HG02759 (cell line): ENCODE measurements at regions not wholly inside any gene's neighbourhood (a gene's known extent, or its start where the extent isn't known, plus 50 kb on each side); places are given as distances from the start of the nearest gene placed in this dataset.
A peak's percentile ranks its signal among the peaks of the same experiment; 100 is the strongest.

Experiments used
- ATAC-seq: cut with Tn5 transposase; IDR thresholded peaks from one replicate; pipeline ENCODE4 v1.9.1; 2021; ENCODE audit warnings: mild to moderate bottlenecking, moderate library complexity; ENCODE audit not compliant: unreplicated experiment

GRCh38 chr3:118406562-118406961, 628.1 kb downstream of the IGSF11 start:
- ATAC-seq, result no peak

DNA sequence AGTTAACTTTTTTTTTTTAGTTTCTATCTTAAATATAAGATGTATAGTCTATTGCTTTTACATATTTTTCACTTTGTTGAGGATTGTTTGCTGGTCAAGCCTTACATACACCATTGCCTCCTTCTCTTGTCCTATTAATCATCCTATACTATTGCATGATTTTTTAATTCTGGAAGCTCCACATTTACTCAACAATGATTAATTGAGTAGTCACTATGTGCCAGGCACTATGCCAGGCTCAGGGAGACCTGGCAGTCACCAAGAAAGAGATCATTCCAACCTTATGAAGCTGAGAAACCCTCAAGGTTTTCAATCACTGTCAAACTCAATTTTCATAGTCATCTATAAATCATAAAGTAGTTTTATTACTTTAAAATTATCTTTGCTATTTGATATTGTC, 626.2 kb downstream of the IGSF11 start:
- no peak for ATAC-seq

DNA sequence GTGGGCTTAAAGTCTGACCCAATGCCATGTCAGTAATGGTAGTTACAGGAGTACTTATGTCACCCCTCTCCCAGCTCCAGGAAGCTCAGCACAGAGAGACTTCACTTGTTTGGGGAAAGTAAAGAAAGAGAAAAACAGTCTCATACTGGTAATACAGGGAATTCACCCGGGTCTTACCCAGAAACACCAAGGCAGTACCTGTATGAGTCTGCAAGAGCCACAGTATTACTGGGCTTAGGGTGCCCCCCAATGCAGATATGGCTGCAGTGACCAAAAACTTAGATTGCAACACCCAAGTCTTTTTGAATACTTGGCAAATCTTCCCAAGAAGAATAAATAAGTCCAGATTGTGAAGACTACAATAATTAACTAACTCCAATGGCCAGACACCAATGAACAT, 622.1 kb downstream of the IGSF11 start:
- ATAC-seq, result peak; percentile 97

DNA sequence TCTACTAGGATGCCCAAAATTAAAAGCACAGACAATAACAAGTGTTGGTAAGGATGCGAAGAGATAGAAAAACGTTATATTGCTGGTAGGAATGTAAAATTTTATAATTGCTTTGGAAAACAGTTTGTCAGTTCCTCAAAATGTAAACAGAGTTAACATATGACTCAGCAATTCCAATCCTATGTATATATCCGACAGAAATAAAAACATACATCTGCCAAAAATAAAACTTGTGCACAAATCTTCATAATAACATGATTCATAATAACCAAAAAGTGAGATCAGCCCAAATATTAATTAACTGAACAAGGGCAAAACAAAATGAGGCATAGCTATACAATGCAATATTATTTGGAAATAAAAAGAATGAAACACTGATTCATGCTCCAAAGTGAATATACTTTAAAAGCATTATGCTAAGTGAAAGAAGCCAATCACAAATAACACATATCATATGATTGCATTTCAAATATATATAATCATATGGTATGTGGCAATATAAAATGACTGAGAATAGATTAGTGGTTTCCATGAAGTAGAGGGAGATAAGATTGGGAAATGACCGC, 609.3 kb downstream of the IGSF11 start:
- ATAC-seq, result no peak

GRCh38 chr3:118433825-118434224, 600.8 kb downstream of the IGSF11 start:
- no peak for ATAC-seq

GRCh38 chr3:118435851-118436350, 598.7 kb downstream of the IGSF11 start:
- ATAC-seq, result no peak

- no peak for ATAC-seq
Observed at GRCh38 chr3:118436697-118437262, 597.9 kb downstream of the IGSF11 start.

GRCh38 chr3:118445036-118445435, 589.6 kb downstream of the IGSF11 start:
- ATAC-seq, result no peak

DNA sequence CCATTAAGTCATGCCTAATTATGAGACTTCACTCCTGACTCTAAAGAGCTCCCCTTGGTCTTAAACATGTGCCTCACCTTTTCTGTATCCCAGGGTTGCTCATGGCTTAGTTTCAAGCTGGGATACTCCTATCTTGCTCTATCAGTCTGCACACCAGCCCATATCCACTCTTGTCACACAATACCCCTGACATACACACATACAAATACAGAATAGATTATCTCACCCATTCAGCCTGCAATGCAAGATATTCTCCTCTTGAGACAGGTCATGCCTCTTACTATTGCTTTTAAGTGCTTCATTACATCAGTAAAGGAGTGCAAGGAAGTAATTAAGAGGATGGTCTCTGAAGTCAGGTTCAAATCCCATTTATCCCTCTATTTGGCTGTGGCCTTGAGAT, 587.3 kb downstream of the IGSF11 start:
- ATAC-seq, result no peak

DNA sequence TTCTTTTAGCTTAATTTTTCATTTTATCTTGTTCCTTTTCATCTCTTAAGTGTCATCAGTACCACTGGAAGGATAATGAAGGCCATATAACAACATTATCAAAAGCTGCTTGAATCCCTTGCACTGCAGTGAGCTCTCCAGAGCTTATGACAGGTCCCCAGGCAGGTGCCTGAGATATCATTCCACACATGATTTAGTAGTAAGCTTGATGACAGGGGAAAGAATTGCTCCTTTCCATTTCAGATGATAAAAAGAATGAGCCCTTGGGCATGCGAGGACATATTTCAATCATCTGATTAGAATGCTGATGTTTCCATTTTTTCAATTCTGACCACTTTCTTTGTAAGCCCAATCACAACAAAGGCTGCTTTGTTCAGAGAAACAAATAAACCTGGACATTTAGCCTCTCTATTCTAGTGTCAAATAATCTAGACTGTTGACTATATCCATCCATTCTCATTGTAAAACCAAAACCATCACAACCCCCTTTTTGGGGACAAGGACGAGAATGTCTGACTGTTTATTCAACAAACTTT, 567.8 kb downstream of the IGSF11 start:
- no peak for ATAC-seq

GRCh38 chr3:118468801-118469200, 565.8 kb downstream of the IGSF11 start:
- ATAC-seq, result no peak

DNA sequence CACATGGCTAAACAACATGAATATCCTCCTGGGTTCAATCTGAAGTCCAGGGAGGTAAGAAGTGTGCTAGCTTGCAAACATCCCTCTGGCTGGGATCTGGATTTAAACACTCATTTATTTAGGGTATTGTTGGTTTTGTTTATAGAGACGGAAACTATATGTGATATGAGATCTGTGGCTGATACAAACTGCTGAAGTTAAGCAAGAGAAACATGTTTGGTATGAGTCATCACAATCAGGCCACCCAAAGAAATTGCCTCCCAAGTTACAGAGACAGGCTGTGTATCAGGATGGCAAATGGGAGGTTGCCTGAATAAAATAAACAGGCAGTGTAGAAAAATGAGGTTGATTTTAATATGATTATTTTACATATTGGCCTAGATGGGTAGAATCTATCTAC, 562.1 kb downstream of the IGSF11 start:
- ATAC-seq, result no peak

DNA sequence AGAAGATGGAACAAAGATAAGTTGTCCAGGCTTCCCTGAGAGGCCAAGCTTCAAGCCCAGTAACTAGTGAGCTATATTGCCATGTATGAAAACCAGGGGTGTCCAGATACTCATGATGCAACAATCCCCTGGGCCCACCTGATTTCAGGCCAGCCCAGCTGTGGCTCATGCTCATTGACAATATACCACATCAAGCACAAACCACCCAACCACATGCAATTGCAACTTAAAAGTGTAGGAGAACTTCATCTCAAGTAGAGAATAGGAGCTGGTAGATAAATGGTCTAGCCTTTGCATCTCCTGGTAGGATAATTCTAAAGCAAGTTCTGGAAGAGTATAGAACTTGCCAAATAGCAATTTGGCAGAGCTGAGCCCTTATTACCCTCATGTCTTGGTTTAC, 561.3 kb downstream of the IGSF11 start:
- no peak for ATAC-seq

DNA sequence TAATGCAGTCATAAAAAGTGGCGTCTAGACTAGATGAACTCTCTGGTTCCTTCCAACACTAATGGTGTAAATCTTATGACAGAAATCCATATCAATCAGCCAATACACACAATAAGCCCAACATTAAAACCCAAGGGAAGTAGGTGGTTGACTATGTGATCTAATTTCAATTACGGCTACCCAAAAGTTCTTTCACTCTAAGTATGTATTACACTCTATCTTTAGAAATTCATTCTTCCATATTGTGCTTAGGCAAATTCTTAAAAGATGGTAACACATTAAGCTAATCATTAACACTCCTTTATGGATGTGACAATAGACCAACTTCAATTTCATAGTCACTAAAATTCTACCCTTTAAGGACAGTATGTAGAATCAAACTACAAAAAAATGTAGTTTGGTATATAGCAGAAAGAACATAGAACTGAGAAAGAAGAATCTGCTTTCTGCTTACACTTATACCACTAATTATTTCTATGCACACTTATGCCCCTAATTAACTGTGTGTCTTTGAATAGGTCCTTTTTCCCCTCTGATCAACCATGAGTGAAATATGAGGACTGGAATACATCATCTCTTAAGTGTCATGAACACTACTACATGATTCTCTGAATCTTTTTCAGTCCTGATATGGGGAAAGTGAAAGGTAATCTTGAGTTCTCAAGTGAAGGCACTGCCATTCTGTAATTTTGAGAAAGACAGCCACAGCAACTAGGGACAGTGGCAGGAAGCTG, 557.6 kb downstream of the IGSF11 start:
- ATAC-seq, result no peak

DNA sequence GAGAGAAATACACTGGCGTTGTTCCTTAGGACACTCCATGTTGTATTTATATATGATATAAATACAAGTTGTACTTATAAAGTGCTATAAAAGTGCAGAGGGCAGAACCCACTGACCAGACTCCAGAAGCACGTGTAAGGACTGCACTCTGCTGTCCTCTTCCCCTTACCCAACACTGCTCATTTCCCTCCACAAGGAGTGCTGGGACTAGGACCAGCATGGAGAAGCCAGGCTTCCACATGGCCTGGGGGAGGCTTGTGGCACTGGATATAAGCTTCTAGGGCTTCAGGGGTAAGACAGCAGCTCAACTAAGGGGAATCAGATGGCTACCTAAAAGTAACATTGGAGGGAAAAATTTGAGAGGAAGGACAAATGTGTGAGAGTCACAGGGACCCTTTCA, 556.9 kb downstream of the IGSF11 start:
- ATAC-seq, result no peak

DNA sequence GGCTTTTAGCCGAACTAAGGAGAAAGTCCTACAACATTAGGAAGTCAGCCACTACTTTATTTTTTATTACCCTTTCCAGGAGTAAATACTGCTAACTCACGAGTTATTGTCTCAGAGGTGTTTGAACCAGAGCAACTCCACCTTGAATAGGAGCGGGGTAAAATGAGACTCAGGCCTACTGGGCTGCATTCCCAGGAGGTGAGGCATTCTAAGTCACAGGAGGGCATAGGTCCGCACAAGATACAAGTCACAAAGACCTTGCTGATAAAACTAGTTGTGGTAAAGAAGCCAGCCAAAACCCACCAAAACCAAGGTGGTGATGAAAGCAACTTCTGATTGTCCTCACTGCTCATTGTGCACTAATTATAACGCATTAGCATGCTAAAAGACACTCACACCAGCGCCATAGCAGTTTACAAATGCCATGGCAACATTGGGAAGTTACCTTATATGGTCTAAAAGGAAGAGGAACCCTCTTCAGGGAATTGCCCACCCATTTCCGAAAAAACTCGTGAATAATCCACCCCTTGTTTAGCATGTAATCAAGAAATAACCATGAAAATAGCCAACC, 555.9 kb downstream of the IGSF11 start:
- ATAC-seq, result no peak

DNA sequence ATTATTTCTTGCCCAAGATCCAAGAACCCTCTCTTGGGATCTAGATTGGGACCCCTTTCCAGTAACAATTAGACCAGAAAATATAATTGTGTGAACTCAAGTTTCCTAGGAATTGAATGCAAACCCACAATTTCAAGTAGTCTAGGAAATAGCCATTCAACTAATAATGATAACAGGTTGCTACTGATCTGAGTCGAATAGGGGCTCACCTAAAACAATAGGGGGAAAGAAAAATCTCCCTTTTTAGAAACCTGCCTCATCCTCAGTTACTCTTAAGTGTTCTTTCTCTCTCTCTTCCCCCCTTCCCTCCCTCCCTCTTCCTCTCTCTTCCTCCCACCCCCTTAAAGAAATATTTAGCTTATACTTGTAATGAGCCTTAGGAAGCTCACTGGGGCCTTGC, 555.3 kb downstream of the IGSF11 start:
- no peak for ATAC-seq

- ATAC-seq, result no peak
Observed at GRCh38 chr3:118480101-118480860, 554.4 kb downstream of the IGSF11 start.

DNA sequence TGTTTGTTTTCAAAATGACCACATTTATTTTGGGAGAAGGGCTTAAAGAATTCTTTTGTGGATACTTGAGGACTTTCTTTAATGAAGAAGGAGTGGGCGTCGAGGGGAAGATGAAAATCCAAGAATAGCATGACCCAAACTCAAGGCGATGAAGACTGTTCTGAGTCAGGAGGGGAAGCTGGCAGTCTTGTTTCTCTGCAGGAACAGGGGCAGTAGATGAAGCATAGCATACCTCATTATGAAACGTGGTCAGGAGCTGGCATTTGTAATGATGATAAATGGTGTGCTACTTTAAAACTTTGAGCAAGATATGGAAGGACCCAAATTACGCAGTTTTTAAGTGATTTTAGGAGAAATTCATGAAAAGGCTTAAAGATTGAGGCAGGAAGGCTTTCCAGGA, 549.0 kb downstream of the IGSF11 start:
- no peak for ATAC-seq

DNA sequence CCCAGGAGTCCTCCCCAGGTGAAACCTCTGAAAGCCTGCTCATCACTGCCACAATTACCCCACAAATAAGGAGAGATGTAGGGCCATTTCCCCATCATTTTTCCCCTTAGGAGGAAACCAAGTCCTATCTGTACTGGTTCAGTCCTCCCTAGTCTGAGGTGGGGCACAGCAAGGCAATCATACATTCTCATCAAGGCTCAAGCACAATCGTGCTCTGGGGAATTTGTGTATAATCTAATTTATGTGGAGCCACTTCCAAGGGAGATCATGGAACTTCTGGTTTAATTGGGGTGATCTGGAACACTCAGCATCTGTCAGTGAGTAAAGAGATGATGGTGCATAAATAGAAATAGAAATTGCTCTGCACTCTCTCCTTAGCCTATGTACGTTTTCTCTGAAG, 546.9 kb downstream of the IGSF11 start:
- no peak for ATAC-seq

DNA sequence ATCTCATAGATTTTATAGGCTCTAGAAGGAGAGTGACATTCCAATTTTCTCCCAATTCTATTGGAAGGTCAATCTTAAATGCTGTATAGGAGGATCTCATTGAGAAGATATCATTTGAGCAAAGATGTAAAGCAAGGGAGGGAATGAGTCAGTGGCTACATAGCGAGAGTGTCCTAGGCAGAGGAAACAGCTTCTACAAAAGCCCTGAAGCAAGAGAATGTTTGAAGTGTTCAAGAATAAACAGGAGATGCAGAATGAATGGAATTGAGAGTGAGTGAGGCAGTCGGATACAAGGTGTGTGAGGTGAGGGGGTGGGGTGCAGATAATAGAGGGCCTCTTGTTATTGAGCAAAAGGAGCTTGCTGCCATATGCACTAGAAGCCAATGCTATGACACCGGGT, 545.9 kb downstream of the IGSF11 start:
- no peak for ATAC-seq
